ENCODE measurements at regions not wholly inside any gene's neighbourhood (a gene's known extent, or its start where the extent isn't known, plus 50 kb on each side); places are given as distances from the start of the nearest gene placed in this dataset.

DNA sequence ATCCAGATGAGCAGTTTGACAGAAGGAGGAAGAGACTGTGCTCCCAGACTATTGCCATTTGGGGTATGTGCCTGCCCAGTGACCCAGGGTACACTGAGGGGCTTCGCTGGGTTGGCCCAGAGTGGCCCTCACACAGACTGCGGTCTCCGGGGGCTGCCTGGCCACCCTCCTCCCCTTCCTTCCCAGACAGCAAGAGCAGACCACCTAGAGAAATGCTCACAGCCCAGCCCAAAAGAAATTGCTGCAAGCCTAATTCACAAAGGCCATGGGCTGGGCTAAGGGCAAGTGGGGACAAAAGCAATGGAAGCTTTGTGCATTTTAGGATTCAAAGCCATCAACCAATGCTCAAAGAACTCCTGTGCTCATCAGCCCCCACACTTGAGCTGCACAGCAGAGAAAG lies 277.6 kb downstream of the CDC5L start:
- TF ChIP-seq ZNF501 (tag by site-specific recombination; IDR thresholded peaks at IDR 0.05) (no peak), WT1 (tag by site-specific recombination; IDR thresholded peaks at IDR 0.05) (no peak), FEZF1 (tag by site-specific recombination; IDR thresholded peaks at IDR 0.05) (no peak), ZNF624 (tag by site-specific recombination; IDR thresholded peaks at IDR 0.05) (no peak), ZNF223 (tag by site-specific recombination; IDR thresholded peaks at IDR 0.05) (no peak), ZNF302 (tag by site-specific recombination; IDR thresholded peaks at IDR 0.05; ENCODE audit: low read depth) (no peak), ZNF658 (tag by site-specific recombination; IDR thresholded peaks at IDR 0.05) (no peak)
- TF ChIP-seq, protein P1, sequence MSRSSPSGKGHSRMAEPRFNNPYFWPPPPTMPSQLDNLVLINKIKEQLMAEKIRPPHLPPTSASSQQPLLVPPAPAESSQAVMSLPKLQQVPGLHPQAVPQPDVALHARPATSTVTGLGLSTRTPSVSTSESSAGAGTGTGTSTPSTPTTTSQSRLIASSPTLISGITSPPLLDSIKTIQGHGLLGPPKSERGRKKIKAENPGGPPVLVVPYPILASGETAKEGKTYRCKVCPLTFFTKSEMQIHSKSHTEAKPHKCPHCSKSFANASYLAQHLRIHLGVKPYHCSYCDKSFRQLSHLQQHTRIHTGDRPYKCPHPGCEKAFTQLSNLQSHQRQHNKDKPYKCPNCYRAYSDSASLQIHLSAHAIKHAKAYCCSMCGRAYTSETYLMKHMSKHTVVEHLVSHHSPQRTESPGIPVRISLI (tag by site-specific recombination; IDR thresholded peaks at IDR 0.05), result no peak
- TF ChIP-seq, protein P2, sequence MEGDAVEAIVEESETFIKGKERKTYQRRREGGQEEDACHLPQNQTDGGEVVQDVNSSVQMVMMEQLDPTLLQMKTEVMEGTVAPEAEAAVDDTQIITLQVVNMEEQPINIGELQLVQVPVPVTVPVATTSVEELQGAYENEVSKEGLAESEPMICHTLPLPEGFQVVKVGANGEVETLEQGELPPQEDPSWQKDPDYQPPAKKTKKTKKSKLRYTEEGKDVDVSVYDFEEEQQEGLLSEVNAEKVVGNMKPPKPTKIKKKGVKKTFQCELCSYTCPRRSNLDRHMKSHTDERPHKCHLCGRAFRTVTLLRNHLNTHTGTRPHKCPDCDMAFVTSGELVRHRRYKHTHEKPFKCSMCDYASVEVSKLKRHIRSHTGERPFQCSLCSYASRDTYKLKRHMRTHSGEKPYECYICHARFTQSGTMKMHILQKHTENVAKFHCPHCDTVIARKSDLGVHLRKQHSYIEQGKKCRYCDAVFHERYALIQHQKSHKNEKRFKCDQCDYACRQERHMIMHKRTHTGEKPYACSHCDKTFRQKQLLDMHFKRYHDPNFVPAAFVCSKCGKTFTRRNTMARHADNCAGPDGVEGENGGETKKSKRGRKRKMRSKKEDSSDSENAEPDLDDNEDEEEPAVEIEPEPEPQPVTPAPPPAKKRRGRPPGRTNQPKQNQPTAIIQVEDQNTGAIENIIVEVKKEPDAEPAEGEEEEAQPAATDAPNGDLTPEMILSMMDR (tag by site-specific recombination; IDR thresholded peaks at IDR 0.05), result no peak
- TF ChIP-seq, protein P3, sequence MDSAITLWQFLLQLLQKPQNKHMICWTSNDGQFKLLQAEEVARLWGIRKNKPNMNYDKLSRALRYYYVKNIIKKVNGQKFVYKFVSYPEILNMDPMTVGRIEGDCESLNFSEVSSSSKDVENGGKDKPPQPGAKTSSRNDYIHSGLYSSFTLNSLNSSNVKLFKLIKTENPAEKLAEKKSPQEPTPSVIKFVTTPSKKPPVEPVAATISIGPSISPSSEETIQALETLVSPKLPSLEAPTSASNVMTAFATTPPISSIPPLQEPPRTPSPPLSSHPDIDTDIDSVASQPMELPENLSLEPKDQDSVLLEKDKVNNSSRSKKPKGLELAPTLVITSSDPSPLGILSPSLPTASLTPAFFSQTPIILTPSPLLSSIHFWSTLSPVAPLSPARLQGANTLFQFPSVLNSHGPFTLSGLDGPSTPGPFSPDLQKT (IDR thresholded peaks at IDR 0.05; ENCODE audit: borderline replicate concordance, low read depth, low read length), result no peak
- TF ChIP-seq, protein P4, sequence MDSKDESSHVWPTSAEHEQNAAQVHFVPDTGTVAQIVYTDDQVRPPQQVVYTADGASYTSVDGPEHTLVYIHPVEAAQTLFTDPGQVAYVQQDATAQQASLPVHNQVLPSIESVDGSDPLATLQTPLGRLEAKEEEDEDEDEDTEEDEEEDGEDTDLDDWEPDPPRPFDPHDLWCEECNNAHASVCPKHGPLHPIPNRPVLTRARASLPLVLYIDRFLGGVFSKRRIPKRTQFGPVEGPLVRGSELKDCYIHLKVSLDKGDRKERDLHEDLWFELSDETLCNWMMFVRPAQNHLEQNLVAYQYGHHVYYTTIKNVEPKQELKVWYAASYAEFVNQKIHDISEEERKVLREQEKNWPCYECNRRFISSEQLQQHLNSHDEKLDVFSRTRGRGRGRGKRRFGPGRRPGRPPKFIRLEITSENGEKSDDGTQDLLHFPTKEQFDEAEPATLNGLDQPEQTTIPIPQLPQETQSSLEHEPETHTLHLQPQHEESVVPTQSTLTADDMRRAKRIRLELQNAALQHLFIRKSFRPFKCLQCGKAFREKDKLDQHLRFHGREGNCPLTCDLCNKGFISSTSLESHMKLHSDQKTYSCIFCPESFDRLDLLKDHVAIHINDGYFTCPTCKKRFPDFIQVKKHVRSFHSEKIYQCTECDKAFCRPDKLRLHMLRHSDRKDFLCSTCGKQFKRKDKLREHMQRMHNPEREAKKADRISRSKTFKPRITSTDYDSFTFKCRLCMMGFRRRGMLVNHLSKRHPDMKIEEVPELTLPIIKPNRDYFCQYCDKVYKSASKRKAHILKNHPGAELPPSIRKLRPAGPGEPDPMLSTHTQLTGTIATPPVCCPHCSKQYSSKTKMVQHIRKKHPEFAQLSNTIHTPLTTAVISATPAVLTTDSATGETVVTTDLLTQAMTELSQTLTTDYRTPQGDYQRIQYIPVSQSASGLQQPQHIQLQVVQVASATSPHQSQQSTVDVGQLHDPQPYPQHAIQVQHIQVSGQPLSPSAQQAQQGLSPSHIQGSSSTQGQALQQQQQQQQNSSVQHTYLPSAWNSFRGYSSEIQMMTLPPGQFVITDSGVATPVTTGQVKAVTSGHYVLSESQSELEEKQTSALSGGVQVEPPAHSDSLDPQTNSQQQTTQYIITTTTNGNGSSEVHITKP (tag by site-specific recombination; IDR thresholded peaks at IDR 0.05), result no peak
